HG02870 (cell line): ENCODE measurements at regions not wholly inside any gene's neighbourhood (a gene's known extent, or its start where the extent isn't known, plus 50 kb on each side); places are given as distances from the start of the nearest gene placed in this dataset.
"Not testable (repeated sequence)": the region's sequence is repeated elsewhere in the genome, so short reads cannot be mapped to it uniquely, and the experiment has no call there.

Experiments
- ATAC-seq: cut with Tn5 transposase; IDR thresholded peaks from one replicate; pipeline ENCODE4 v1.9.1; 2021; ENCODE audit warnings: mild to moderate bottlenecking, moderate library complexity; ENCODE audit not compliant: unreplicated experiment

GRCh38 chr4:27343411-27343810 lies 482.8 kb downstream of the STIM2 start:
- no peak for ATAC-seq

- no peak for ATAC-seq
These were observed 489.5 kb downstream of the STIM2 start for GRCh38 chr4:27350161-27350560.

GRCh38 chr4:27357283-27357682 lies 496.6 kb downstream of the STIM2 start:
- ATAC-seq: no peak

- ATAC-seq: no peak
These were observed 497.6 kb downstream of the STIM2 start for GRCh38 chr4:27358269-27358668.

- no peak for ATAC-seq
These were observed 499.5 kb downstream of the STIM2 start for GRCh38 chr4:27360131-27360530.

- ATAC-seq: no peak
These were observed 500.2 kb downstream of the STIM2 start for GRCh38 chr4:27360790-27361267.

- no peak for ATAC-seq
These were observed 503.9 kb downstream of the STIM2 start for GRCh38 chr4:27364509-27364908.

GRCh38 chr4:27366104-27366823 lies 505.6 kb downstream of the STIM2 start:
- ATAC-seq: no peak

GRCh38 chr4:27368781-27369180 lies 508.1 kb downstream of the STIM2 start:
- ATAC-seq: no peak

GRCh38 chr4:27381815-27382214 lies 521.2 kb downstream of the STIM2 start:
- ATAC-seq: no peak

- no peak for ATAC-seq
These were observed 527.1 kb downstream of the STIM2 start for GRCh38 chr4:27387711-27388110.

- ATAC-seq: no peak
These were observed 537.2 kb downstream of the STIM2 start for GRCh38 chr4:27397886-27398285.

GRCh38 chr4:27398631-27399310 lies 538.1 kb downstream of the STIM2 start:
- no peak for ATAC-seq

GRCh38 chr4:27407616-27408015 lies 547.0 kb downstream of the STIM2 start:
- no peak for ATAC-seq

- ATAC-seq: no peak
These were observed 552.0 kb downstream of the STIM2 start for GRCh38 chr4:27412613-27413012.

- no peak for ATAC-seq
These were observed 554.5 kb downstream of the STIM2 start for GRCh38 chr4:27414887-27415731.

GRCh38 chr4:27428661-27429060 lies 568.0 kb downstream of the STIM2 start:
- ATAC-seq: no peak

GRCh38 chr4:27429364-27429871 lies 568.8 kb downstream of the STIM2 start:
- ATAC-seq: no peak

- no peak for ATAC-seq
These were observed 581.5 kb downstream of the STIM2 start for GRCh38 chr4:27442146-27442545.

GRCh38 chr4:27442661-27443060 lies 582.0 kb downstream of the STIM2 start:
- ATAC-seq: not testable (repeated sequence)

- ATAC-seq: no peak
These were observed 603.2 kb downstream of the STIM2 start for GRCh38 chr4:27463816-27464215.
